HG02981 (cell line): ENCODE measurements at regions not wholly inside any gene's neighbourhood (a gene's known extent, or its start where the extent isn't known, plus 50 kb on each side); places are given as distances from the start of the nearest gene placed in this dataset.
"Not testable (repeated sequence)": the region's sequence is repeated elsewhere in the genome, so short reads cannot be mapped to it uniquely, and the experiment has no call there.

ENCODE experiments used
- ATAC-seq: cut with Tn5 transposase; IDR thresholded peaks from one replicate; pipeline ENCODE4 v1.9.1; 2021; ENCODE audit warnings: mild to moderate bottlenecking, moderate library complexity; ENCODE audit not compliant: unreplicated experiment

GRCh38 chr14:37784827-37785223 is 189.4 kb downstream of the TTC6 start:
- ATAC-seq: not testable (repeated sequence)

- not testable (repeated sequence) for ATAC-seq
These were observed 189.9 kb downstream of the TTC6 start for GRCh38 chr14:37785298-37785697.

GRCh38 chr14:37786114-37786625 is 190.7 kb downstream of the TTC6 start:
- not testable (repeated sequence) for ATAC-seq

- ATAC-seq: no peak
These were observed 192.6 kb downstream of the TTC6 start for GRCh38 chr14:37787879-37788494.

GRCh38 chr14:37791384-37792036 is 196.1 kb downstream of the TTC6 start:
- no peak for ATAC-seq

GRCh38 chr14:37792124-37792523 is 196.7 kb downstream of the TTC6 start:
- ATAC-seq: no peak

GRCh38 chr14:37796703-37797416 is 201.4 kb downstream of the TTC6 start:
- ATAC-seq: no peak

- ATAC-seq: no peak
These were observed 202.2 kb downstream of the TTC6 start for GRCh38 chr14:37797675-37798074.

- ATAC-seq: no peak
These were observed 212.3 kb downstream of the TTC6 start for GRCh38 chr14:37807722-37808121.

GRCh38 chr14:37810094-37810801 is 214.8 kb downstream of the TTC6 start:
- ATAC-seq: no peak

- no peak for ATAC-seq
These were observed 218.3 kb downstream of the TTC6 start for GRCh38 chr14:37813732-37814131.

- ATAC-seq: no peak
These were observed 220.7 kb downstream of the TTC6 start for GRCh38 chr14:37816135-37816534.

- ATAC-seq: no peak
These were observed 221.4 kb downstream of the TTC6 start for GRCh38 chr14:37816743-37817295.

- ATAC-seq: no peak
These were observed 224.0 kb downstream of the TTC6 start for GRCh38 chr14:37819155-37820015.

GRCh38 chr14:37820810-37821209 is 225.4 kb downstream of the TTC6 start:
- not testable (repeated sequence) for ATAC-seq

- ATAC-seq: no peak
These were observed 229.7 kb downstream of the TTC6 start for GRCh38 chr14:37824939-37825712.

- ATAC-seq: no peak
These were observed 231.4 kb downstream of the TTC6 start for GRCh38 chr14:37826869-37827268.

GRCh38 chr14:37830271-37830670 is 234.8 kb downstream of the TTC6 start:
- no peak for ATAC-seq

- ATAC-seq: no peak
These were observed 238.8 kb downstream of the TTC6 start for GRCh38 chr14:37834275-37834674.
